ENCODE measurements at regions not wholly inside any gene's neighbourhood (a gene's known extent, or its start where the extent isn't known, plus 50 kb on each side); places are given as distances from the start of the nearest gene placed in this dataset.

DNA sequence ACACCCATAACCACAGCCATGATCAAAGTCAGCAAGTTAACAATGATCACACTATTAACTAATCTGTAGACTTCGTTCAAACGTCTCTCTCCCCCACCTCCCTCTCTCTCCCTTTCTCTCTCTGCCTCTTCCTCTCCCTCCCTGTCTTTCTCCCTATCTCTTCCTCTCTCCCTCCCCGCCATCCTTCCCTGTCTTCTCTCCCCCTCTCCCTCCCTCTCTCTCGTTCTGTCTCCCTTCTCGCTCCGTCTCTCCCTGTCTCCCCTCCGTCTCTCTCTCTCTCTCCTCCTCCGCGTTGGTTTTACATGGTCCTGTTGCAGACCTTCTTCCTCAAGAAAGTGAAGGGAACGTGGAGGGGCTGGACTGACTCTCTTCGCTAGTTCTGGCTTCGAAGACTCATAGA lies 308.9 kb upstream of the FOXQ1 start (continued):
- TF ChIP-seq REST (IDR thresholded peaks at IDR 0.05; ENCODE audit: low read depth, low read length) (no peak), HDGF (IDR thresholded peaks at IDR 0.05) (no peak)

GRCh38 chr6:1001655-1002349 lies 308.9 kb upstream of the EXOC2 start:
- RAD21 ChIA-PET (ENCODE audit: unreplicated experiment) = no interaction called here
- ATAC-seq = peak; percentile 90
- Histone ChIP-seq H2AFZ (ENCODE audit: control insufficient read depth, low read depth, low read length) (peak overlapping the region; percentile 25), H3K79me2 (ENCODE audit: control insufficient read depth, insufficient read depth, low read length) (no peaks in the 10 kb centered on the region), H3K9me3 (replicated peaks; ENCODE audit: control insufficient read depth, insufficient read depth, low read length) (no peaks in the 10 kb centered on the region; the same call in 2 of the 3 replicates), H3K27ac (ENCODE audit: control insufficient read depth, insufficient read depth) (peak overlapping the region; percentile 71), H3K36me3 (ENCODE audit: control insufficient read depth in 2 of 2, insufficient read depth in 2 of 2, low read length in 1 of 2) (no peaks in the 10 kb centered on the region), H3K4me2 (ENCODE audit: control insufficient read depth, insufficient read depth) (peak overlapping the region; percentile 61), H3K4me1 (ENCODE audit: control insufficient read depth, insufficient read depth, low read length) (peaks cover 21% of the 10 kb centered on the region), H3K9ac (ENCODE audit: control insufficient read depth, insufficient read depth, low read length) (peak overlapping the region; percentile 24; the same call in 1 of the 2 replicates), H3K4me3 (peak overlapping the region; percentile 45; the same call in 1 of the 2 replicates), H3K27me3 (replicated peaks in 1 of 2; ENCODE audit: control insufficient read depth in 2 of 2, insufficient read depth in 2 of 2, low read length in 1 of 2) (0 out of 4 replicates have a peak, but pooled peaks cover 0 to 1% of the 10 kb centered on the region in 2 experiments), H4K20me1 (ENCODE audit: control insufficient read depth, insufficient read depth) (no peaks in the 10 kb centered on the region)
- SMC1A ChIA-PET (ENCODE audit: uncharacterized antibody, unreplicated experiment) = no interaction called here
- POLR2A ChIA-PET = interaction anchor here (0.6 kb wide), 1 partner anchor 653 kb away, joined by 3 read pairs; no protein-coding TSS in a partner anchor
- CTCF ChIA-PET = no interaction called here
- peak; percentile 74 for FAIRE-seq
- no TSS peak for BruUV-seq (replicated peaks)
- peak; percentile 48 for DNase-seq (ENCODE audit: low read depth, low spot score)
- intact Hi-C loops (cut with micrococcal nuclease; ENCODE audit: unreplicated experiment) = no loop called here
- in situ Hi-C loops (cut with MboI) = no loop called here
- WGBS (ENCODE audit: insufficient coverage, insufficient replicate concordance, low lambda C conversion rate, missing lambda C conversion rate) = 2% methylated on average over 12 of the region's 12 CpGs
- TF ChIP-seq ASH2L (IDR thresholded peaks at IDR 0.05; ENCODE audit: borderline replicate concordance, low read depth) = no peak
- peak; percentile 51; the same call in 1 of the 2 replicates for TF ChIP-seq EED (IDR thresholded peaks at IDR 0.05; ENCODE audit: low read depth)
- TF ChIP-seq, protein P1, sequence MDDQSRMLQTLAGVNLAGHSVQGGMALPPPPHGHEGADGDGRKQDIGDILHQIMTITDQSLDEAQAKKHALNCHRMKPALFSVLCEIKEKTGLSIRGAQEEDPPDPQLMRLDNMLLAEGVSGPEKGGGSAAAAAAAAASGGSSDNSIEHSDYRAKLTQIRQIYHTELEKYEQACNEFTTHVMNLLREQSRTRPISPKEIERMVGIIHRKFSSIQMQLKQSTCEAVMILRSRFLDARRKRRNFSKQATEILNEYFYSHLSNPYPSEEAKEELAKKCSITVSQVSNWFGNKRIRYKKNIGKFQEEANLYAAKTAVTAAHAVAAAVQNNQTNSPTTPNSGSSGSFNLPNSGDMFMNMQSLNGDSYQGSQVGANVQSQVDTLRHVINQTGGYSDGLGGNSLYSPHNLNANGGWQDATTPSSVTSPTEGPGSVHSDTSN (IDR thresholded peaks at IDR 0.05; ENCODE audit: insufficient replicate concordance, low read depth, low read length) = no peak
- TF ChIP-seq GATAD2B (conservative IDR thresholded peaks at IDR 0.05; ENCODE audit: low read depth) = no peak
- peak; percentile 71; the same call in 1 of the 2 replicates for TF ChIP-seq TCF7 (IDR thresholded peaks at IDR 0.05; ENCODE audit: borderline replicate concordance)
- TF ChIP-seq ZNF384 (IDR thresholded peaks at IDR 0.05; ENCODE audit: borderline replicate concordance, low read depth, low read length) = no peak
- TF ChIP-seq RAD21 (IDR thresholded peaks at IDR 0.05; ENCODE audit: insufficient read depth, low read depth, low read length) = no peak
- no peak for TF ChIP-seq NFXL1 (IDR thresholded peaks at IDR 0.05; ENCODE audit: borderline replicate concordance)
- TF ChIP-seq RELA (IDR thresholded peaks at IDR 0.05; ENCODE audit: borderline replicate concordance, partially characterized antibody) = no peak
- no peak for TF ChIP-seq ZSCAN29 (IDR thresholded peaks at IDR 0.05)
- TF ChIP-seq ETV6 (conservative IDR thresholded peaks at IDR 0.05 in 1 of 2, IDR thresholded peaks at IDR 0.05 in 1 of 2; ENCODE audit: borderline replicate concordance in 1 of 2, low read depth in 1 of 2) = peak in 1 of 2 experiments; percentile 47; a peak in 1 of 4 replicates
- no peak for TF ChIP-seq EP300 (IDR thresholded peaks at IDR 0.05; ENCODE audit: borderline replicate concordance in 1 of 2, control insufficient read depth in 1 of 2, low read depth in 2 of 2, low read length in 2 of 2)
- TF ChIP-seq USF1 (IDR thresholded peaks at IDR 0.05; ENCODE audit: borderline replicate concordance, extremely low read length, insufficient read depth, low read depth, low read length) = no peak

All from GM12878 (cell line).